ENCODE measurements at regions not wholly inside any gene's neighbourhood (a gene's known extent, or its start where the extent isn't known, plus 50 kb on each side); places are given as distances from the start of the nearest gene placed in this dataset.

DNA sequence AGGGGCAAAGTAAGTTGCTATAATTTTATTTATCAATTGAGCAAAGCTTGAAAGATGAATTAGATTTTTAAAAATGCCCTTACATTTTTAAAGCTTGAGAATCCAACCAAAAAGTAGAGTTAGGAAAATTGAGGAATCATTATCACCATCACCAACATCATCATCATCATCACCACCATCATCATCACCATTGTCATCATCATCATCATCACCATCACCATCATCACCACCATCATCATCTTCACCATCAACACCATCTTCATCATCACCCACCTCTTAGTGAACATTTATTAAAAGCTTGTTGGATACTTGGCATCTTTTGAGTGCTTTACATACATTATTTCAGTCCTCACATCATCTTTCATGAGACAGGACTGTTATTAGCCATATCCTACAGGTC, 504.4 kb upstream of the TNP1 start:
- no peak for TF ChIP-seq YY1 (IDR thresholded peaks at IDR 0.05; ENCODE audit: low read depth)
- no peak for TF ChIP-seq POLR2AphosphoS5 (IDR thresholded peaks at IDR 0.05; ENCODE audit: low read depth, low read length)
- no peak for TF ChIP-seq CTCF (IDR thresholded peaks at IDR 0.05)
- no peak for TF ChIP-seq REST (IDR thresholded peaks at IDR 0.05; ENCODE audit: low read depth, low read length)
